Gastroesophageal sphincter (tissue), 3 donors: ENCODE measurements at regions not wholly inside any gene's neighbourhood (a gene's known extent, or its start where the extent isn't known, plus 50 kb on each side); places are given as distances from the start of the nearest gene placed in this dataset.

ENCODE experiments used
- EP300 ChIP-seq: sonication (generic); formaldehyde crosslinking; IDR thresholded peaks from one replicate; pipeline ENCODE4 v1.6.1; 2017; ENCODE audit warnings: antibody characterized with exemption, mild to moderate bottlenecking
- POLR2A ChIP-seq, 2 donors: fragments of 450-650 bp; IDR thresholded peaks; one replicate each; pipeline ENCODE4 v1.6.1; 2017; ENCODE audit warnings: antibody characterized with exemption in 2 of 2, mild to moderate bottlenecking in 2 of 2, moderate library complexity in 1 of 2
- POLR2AphosphoS5 ChIP-seq: sonication (generic); formaldehyde crosslinking; IDR thresholded peaks from one replicate; pipeline ENCODE4 v1.6.1; 2017; ENCODE audit warnings: antibody characterized with exemption
- TF ChIP-seq, protein P1 (sequence below), 4 experiments: fragments of 200-600 bp in 2 of 4; fragments of 450-650 bp in 2 of 4; sonication (generic) in 1 of 4; IDR thresholded peaks; one replicate each; pipeline ENCODE4 v1.5.1; 2017 to 2019; ENCODE audit warnings: antibody characterized with exemption in 4 of 4, mild to moderate bottlenecking in 2 of 4, moderate library complexity in 2 of 4

DNA sequence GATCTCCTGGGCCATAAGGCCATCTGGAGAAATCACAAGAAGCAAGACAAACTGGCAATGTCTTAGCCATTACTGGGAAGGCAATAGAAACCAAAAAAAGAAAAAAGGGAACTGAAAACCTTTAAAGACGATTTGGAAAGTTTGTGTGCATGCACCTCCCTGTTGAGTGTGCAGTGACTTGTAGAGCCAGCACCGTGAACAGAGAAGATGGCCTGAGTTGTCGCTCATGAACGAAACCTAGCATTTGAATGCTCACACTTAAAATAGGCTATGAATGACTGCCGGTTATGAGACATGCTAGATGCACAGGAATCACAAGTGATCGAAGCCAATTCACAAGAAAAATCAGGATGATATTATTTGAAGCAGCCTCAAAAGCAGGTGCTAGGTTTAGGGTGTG lies 151.3 kb upstream of the ADO start:
- TF ChIP-seq, protein P1, sequence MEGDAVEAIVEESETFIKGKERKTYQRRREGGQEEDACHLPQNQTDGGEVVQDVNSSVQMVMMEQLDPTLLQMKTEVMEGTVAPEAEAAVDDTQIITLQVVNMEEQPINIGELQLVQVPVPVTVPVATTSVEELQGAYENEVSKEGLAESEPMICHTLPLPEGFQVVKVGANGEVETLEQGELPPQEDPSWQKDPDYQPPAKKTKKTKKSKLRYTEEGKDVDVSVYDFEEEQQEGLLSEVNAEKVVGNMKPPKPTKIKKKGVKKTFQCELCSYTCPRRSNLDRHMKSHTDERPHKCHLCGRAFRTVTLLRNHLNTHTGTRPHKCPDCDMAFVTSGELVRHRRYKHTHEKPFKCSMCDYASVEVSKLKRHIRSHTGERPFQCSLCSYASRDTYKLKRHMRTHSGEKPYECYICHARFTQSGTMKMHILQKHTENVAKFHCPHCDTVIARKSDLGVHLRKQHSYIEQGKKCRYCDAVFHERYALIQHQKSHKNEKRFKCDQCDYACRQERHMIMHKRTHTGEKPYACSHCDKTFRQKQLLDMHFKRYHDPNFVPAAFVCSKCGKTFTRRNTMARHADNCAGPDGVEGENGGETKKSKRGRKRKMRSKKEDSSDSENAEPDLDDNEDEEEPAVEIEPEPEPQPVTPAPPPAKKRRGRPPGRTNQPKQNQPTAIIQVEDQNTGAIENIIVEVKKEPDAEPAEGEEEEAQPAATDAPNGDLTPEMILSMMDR (IDR thresholded peaks at IDR 0.05) = no peak
- TF ChIP-seq POLR2A (IDR thresholded peaks at IDR 0.05) = no peak
- TF ChIP-seq POLR2AphosphoS5 = no peak
- no peak for TF ChIP-seq EP300
